A549 (cell line): ENCODE measurements at regions not wholly inside any gene's neighbourhood (a gene's known extent, or its start where the extent isn't known, plus 50 kb on each side); places are given as distances from the start of the nearest gene placed in this dataset.

Source experiments
- ATAC-seq, 2 experiments: fragments of 200-7000 bp in 1 of 2; fragments of >200 bp in 1 of 2; cut with Nextera tagmentation in 1 of 2; cut with Tn5 transposase in 1 of 2; 3 replicates each; pipeline versions ENCODE4 v1.8.0 to v1.9.1; 2018 to 2020; ENCODE audit warnings: mild to moderate bottlenecking in 1 of 2, moderate library complexity in 1 of 2
- CTCF ChIA-PET: fragments of 300-600 bp; sonication (Branson Sonifier 250); formaldehyde crosslinking; extraction: SDS; loops from one replicate; lab custom pipeline; 2021; ENCODE audit warnings: antibody characterized with exemption, inconsistent platforms; lab: Yijun Ruan, JAX
- POLR2A ChIA-PET: fragments of 350-600 bp; formaldehyde crosslinking; extraction: SDS; loops from one replicate; lab custom pipeline; 2021; ENCODE audit warnings: antibody characterized with exemption, inconsistent platforms; lab: Yijun Ruan, JAX
- DNase-seq, 2 experiments: peaks; one replicate each; pipeline versions ENCODE4 v3.0.0 to v3.0.0-alpha.2; 2011 to 2016; ENCODE audit warnings: low read depth in 1 of 2, low spot score in 1 of 2
- FAIRE-seq: peaks from 2 replicates; lab custom pipeline; 2011; peaks lifted over from hg19 to GRCh38; lab: Jason Lieb, UNC
- H3K27ac ChIP-seq, 2 experiments: fragments of >200 bp; sonication (Bioruptor Twin); formaldehyde crosslinking; 3 replicates each; pipeline ENCODE4 v1.5.1; 2016 to 2017
- H3K4me1 ChIP-seq: fragments of >200 bp; sonication (Bioruptor Twin); formaldehyde crosslinking; 3 replicates; pipeline ENCODE4 v1.6.1; 2016
- H3K4me2 ChIP-seq: fragments of >200 bp; sonication (Bioruptor Twin); formaldehyde crosslinking; 3 replicates; pipeline ENCODE4 v1.6.1; 2016
- H3K4me3 ChIP-seq: fragments of >200 bp; sonication (Bioruptor Twin); formaldehyde crosslinking; 3 replicates; pipeline ENCODE4 v1.5.1; 2016
- H3K9me3 ChIP-seq: fragments of >200 bp; sonication (Bioruptor Twin); formaldehyde crosslinking; 3 replicates; pipeline ENCODE4 v1.6.1; 2016
- CBX2 ChIP-seq: fragments of 200-600 bp; sonication (generic); IDR thresholded peaks from 2 replicates; pipeline ENCODE4 v1.6.1; 2016; ENCODE audit warnings: low read depth, mild to moderate bottlenecking, borderline replicate concordance
- CHD2 ChIP-seq: fragments of 150-350 bp; IDR thresholded peaks from 2 replicates; pipeline ENCODE4 v1.6.1; 2014; ENCODE audit warnings: low read length; ENCODE audit not compliant: partially characterized antibody
- CHD4 ChIP-seq: fragments of 200-600 bp; sonication (generic); IDR thresholded peaks from 2 replicates; pipeline ENCODE4 v1.6.1; 2016; ENCODE audit warnings: antibody characterized with exemption, mild to moderate bottlenecking, borderline replicate concordance
- CTCF ChIP-seq: fragments of >200 bp; sonication (Bioruptor Twin); formaldehyde crosslinking; IDR thresholded peaks from 3 replicates; pipeline ENCODE4 v1.5.1; 2016
- EHF ChIP-seq: fragments of 250-450 bp; sonication (Bioruptor Pico); IDR thresholded peaks from 2 replicates; pipeline ENCODE4 v1.5.0; 2020; ENCODE audit warnings: mild to moderate bottlenecking
- ELK1 ChIP-seq: fragments of 150-350 bp; IDR thresholded peaks from 2 replicates; pipeline ENCODE4 v1.6.1; 2014; ENCODE audit warnings: low read depth, mild to moderate bottlenecking, low read length
- ESRRA ChIP-seq: fragments of 150-350 bp; IDR thresholded peaks from 2 replicates; pipeline ENCODE4 v1.6.1; 2014; ENCODE audit warnings: mild to moderate bottlenecking, low read length, borderline replicate concordance
- FOSB ChIP-seq: fragments of 250-450 bp; sonication (Bioruptor Pico); IDR thresholded peaks from 2 replicates; pipeline ENCODE4 v1.5.0; 2020; ENCODE audit warnings: mild to moderate bottlenecking, moderate library complexity
- HEYL ChIP-seq: fragments of 250-450 bp; sonication (Bioruptor Pico); IDR thresholded peaks from 2 replicates; pipeline ENCODE4 v1.8.0; 2021; ENCODE audit warnings: mild to moderate bottlenecking, moderate library complexity
- JUN ChIP-seq, 2 experiments: fragments of >200 bp; sonication (Bioruptor Twin); formaldehyde crosslinking; IDR thresholded peaks; 2 replicates in 1 of 2; 3 replicates in 1 of 2; pipeline ENCODE4 v1.6.1; 2016 to 2017
- KDM1A ChIP-seq: fragments of 200-600 bp; sonication (generic); IDR thresholded peaks from 2 replicates; pipeline ENCODE4 v1.6.1; 2016; ENCODE audit warnings: low read depth, mild to moderate bottlenecking
- MAFK ChIP-seq: fragments of 450-650 bp; IDR thresholded peaks from 2 replicates; pipeline ENCODE4 v1.6.1; 2014; ENCODE audit not compliant: partially characterized antibody
- MAX ChIP-seq: IDR thresholded peaks from 2 replicates; pipeline ENCODE4 v1.6.1; 2012
- MAZ ChIP-seq: fragments of 150-350 bp; IDR thresholded peaks from 2 replicates; pipeline ENCODE4 v1.6.1; 2014; ENCODE audit warnings: antibody characterized with exemption, low read depth, low read length, borderline replicate concordance
- NFE2L2 ChIP-seq: fragments of 150-350 bp; conservative IDR thresholded peaks from 2 replicates; pipeline ENCODE4 v1.6.1; 2014; ENCODE audit warnings: low read length
- PBX3 ChIP-seq: IDR thresholded peaks from 2 replicates; pipeline ENCODE4 v1.6.1; 2012
- PHF8 ChIP-seq: fragments of 200-600 bp; sonication (generic); IDR thresholded peaks from 2 replicates; pipeline ENCODE4 v1.6.1; 2016; ENCODE audit warnings: low read depth, mild to moderate bottlenecking, antibody characterized with exemption, moderate library complexity, borderline replicate concordance
- POLR2A ChIP-seq: IDR thresholded peaks from 2 replicates; pipeline ENCODE4 v1.6.1; 2012; ENCODE audit warnings: mild to moderate bottlenecking, low read length
- RAD21 ChIP-seq, 2 experiments: fragments of >200 bp in 1 of 2; sonication (Bioruptor Twin) in 1 of 2; formaldehyde crosslinking in 1 of 2; IDR thresholded peaks in 1 of 2; conservative IDR thresholded peaks in 1 of 2; 2 replicates in 1 of 2; 3 replicates in 1 of 2; pipeline ENCODE4 v1.6.1; 2012 to 2018; ENCODE audit warnings: inconsistent platforms in 1 of 2
- RARB ChIP-seq: fragments of 250-450 bp; sonication (Bioruptor Pico); IDR thresholded peaks from 2 replicates; pipeline ENCODE4 v1.8.0; 2021; ENCODE audit warnings: mild to moderate bottlenecking, moderate library complexity
- RCOR1 ChIP-seq: fragments of 150-350 bp; IDR thresholded peaks from 2 replicates; pipeline ENCODE4 v1.6.1; 2014; ENCODE audit warnings: antibody characterized with exemption, low read length, low read depth
- TFCP2L1 ChIP-seq: fragments of 250-450 bp; sonication (Bioruptor Pico); IDR thresholded peaks from 2 replicates; pipeline ENCODE4 v1.5.0; 2021; ENCODE audit warnings: mild to moderate bottlenecking
- WGBS: methylation state at CpG from one replicate; pipeline ENCODE4 v1.1.6; 2017; ENCODE audit errors: missing lambda C conversion rate; 5-methylcytosine and 5-hydroxymethylcytosine counted together

- 49% methylated on average over 4 of the region's 4 CpGs for WGBS
- no peak for FAIRE-seq
- POLR2A ChIA-PET, result no interaction called here
- ATAC-seq, result no peak
- Histone ChIP-seq H3K4me1 (peaks cover 4% of the 10 kb centered on the region; the same call in 1 of the 3 replicates), H3K9me3 (no peaks in the 10 kb centered on the region), H3K27ac (no peak overlapping the region), H3K4me3 (no peak overlapping the region), H3K4me2 (no peak overlapping the region)
- TF ChIP-seq MAX (no peak), NFE2L2 (no peak), EHF (CRISPR knock-in tag) (no peak)
- CTCF ChIA-PET, result interaction anchor here (1.1 to 3.2 kb wide), 5 partner anchors 231 to 564 kb away, joined by 3 to 19 read pairs (median 8); no protein-coding TSS in a partner anchor
- no peak for DNase-seq
Measured at GRCh38 chr2:133887676-133888040, 319.4 kb upstream of the NCKAP5 start.

- DNase-seq (no peak), FAIRE-seq (no peak), ATAC-seq (no peak)
- H3K4me2 ChIP-seq, result no peak overlapping the region
- H3K9me3 ChIP-seq, result no peaks in the 10 kb centered on the region
- ChIA-PET CTCF (interaction anchor here (1.1 to 2.5 kb wide), 2 partner anchors 523 to 562 kb away, joined by 3 to 17 read pairs; no protein-coding TSS in a partner anchor), POLR2A (no interaction called here)
- no peak overlapping the region for H3K27ac ChIP-seq
- TF ChIP-seq HEYL (CRISPR knock-in tag) (no peak), RAD21 (conservative IDR thresholded peaks at IDR 0.05 in 1 of 2, IDR thresholded peaks at IDR 0.05 in 1 of 2) (no peak), PHF8 (no peak), MAZ (no peak), RARB (CRISPR knock-in tag) (no peak), CTCF (no peak), CBX2 (no peak), PBX3 (no peak), CHD4 (no peak), CHD2 (no peak), ELK1 (no peak), POLR2A (no peak), MAFK (no peak), JUN (IDR thresholded peaks at IDR 0.05) (no peak), RCOR1 (no peak), ESRRA (no peak), KDM1A (no peak), FOSB (CRISPR knock-in tag) (no peak), TFCP2L1 (CRISPR knock-in tag) (no peak)
- H3K4me3 ChIP-seq, result no peak overlapping the region
- peaks cover 4% of the 10 kb centered on the region; the same call in 1 of the 3 replicates for H3K4me1 ChIP-seq
- 69% methylated on average over 8 of the region's 8 CpGs for WGBS
Measured at GRCh38 chr2:133888107-133888506, 319.8 kb upstream of the NCKAP5 start.
